LHCN-M2 (cell line): ENCODE measurements at regions not wholly inside any gene's neighbourhood (a gene's known extent, or its start where the extent isn't known, plus 50 kb on each side); places are given as distances from the start of the nearest gene placed in this dataset.

ENCODE experiments used
- DNase-seq: peaks from one replicate; pipeline ENCODE4 v3.0.0-alpha.2; 2012; ENCODE audit warnings: low read depth

- DNase-seq = no peak
Observed at GRCh38 chr11:35868491-35868890, 75.4 kb upstream of the LDLRAD3 start.

DNA sequence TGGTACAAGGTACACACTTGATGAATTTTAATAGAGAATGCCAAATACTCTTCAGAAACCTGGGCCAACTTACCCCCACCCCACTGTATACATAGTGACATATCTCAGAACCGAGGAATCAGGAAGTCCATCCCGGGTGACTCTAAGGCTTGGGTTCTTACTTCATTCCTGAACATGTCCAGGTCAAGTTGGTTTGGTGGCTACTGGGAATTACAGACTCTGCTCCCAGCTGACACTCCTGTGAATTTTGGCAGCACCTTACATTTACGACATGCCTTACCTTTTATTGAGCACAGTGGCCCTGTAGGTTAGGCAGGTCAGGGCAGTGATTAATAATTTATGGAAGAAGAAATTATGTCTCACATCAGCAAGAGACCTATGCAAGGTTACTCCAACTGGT is 70.1 kb upstream of the LDLRAD3 start:
- no peak for DNase-seq

DNA sequence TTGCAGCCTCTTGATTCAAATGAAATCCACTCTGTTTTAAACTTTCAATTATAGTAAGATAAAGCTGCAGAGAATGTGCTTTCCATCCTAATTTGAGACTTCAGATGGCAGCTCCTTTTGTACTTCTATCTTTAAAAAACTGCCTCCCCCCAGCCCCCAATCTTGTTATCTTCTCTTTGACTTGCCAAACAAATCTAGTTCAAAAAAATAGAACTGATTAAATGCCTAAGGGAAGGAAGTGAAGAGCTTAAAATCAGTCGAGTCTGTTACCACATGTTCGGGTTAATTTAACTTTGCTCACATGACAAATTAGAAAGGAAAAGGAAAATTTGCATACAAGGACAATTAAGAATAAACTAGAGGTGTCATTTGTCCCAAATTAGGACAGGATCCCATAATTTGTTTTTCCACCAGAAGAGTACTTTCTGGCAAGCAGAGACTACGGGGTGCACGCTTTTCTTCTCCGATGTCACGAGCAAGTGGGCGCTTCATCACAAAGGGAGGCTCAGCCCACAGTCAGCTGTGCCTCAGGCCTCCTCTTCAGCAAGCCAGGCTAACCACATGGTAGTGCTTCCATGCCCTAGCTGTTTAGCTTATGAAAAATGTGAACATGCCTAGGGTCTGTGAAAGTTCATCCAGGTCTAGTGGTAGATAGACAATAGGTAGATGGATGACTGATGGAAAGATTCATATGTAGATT is 69.0 kb upstream of the LDLRAD3 start:
- peak; percentile 40 for DNase-seq

DNA sequence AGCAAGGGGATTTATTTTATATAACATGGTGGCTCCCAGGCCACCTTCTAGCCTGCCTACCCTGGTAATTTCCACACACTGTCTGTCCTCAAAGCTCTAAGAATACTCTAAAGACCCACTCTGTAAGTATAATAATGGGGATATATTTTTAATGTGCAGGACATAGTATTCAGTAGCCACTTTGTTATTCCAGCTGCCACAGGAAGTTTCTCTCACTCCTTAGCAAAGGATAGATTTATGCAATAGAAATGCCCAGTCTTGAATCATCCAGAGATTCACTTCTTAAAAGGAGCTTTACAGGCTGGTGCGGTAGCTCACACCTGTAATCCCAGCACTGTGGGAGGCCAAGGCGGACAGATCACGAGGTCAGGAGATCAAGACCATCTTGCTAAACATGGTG is 68.4 kb upstream of the LDLRAD3 start:
- DNase-seq = peak; percentile 86

- no peak for DNase-seq
Observed at GRCh38 chr11:35876786-35877185, 67.1 kb upstream of the LDLRAD3 start.

- DNase-seq = peak; percentile 59
Observed at GRCh38 chr11:35878741-35879140, 65.1 kb upstream of the LDLRAD3 start.

GRCh38 chr11:35879361-35879760 is 64.5 kb upstream of the LDLRAD3 start:
- DNase-seq = no peak

DNA sequence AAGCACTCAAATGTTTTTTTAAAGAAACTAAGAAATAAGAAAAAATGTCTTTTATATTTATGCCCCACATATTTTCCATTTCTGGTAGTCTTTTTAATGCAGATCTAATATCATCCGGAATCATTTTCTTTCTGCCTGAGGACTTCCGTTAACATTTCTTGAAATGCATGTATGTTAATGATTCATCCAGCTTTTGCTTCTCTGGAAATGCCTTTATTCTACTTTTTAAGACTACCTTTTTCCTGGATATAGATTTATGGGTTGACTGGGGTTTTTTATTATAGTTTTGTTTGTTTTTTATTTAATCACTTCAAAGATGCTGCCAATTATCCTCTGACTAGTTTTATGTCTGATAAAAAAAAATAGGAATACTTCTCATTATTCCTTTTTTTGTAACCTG is 57.1 kb upstream of the LDLRAD3 start:
- no peak for DNase-seq

GRCh38 chr11:35887737-35888136 is 56.1 kb upstream of the LDLRAD3 start:
- DNase-seq = no peak

DNA sequence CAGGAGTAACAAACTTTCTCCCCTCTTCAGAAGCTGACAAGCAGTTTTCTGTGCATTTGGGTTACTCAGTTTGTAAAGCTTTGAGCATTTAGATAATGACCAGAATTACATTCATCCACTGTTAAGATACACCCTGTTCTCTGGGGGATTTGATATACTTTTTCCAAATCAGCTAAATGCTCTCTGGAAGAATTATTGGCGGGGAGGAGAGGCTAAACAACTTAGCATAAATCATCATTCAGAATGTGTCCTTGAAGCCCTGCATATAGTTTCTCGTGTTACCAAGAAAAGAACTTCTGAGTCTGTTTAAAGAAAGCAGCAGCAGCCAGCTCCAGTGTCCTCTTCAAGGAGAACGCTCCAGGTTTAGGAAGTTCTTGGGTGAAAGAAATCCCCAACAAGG is 54.9 kb upstream of the LDLRAD3 start:
- no peak for DNase-seq

DNA sequence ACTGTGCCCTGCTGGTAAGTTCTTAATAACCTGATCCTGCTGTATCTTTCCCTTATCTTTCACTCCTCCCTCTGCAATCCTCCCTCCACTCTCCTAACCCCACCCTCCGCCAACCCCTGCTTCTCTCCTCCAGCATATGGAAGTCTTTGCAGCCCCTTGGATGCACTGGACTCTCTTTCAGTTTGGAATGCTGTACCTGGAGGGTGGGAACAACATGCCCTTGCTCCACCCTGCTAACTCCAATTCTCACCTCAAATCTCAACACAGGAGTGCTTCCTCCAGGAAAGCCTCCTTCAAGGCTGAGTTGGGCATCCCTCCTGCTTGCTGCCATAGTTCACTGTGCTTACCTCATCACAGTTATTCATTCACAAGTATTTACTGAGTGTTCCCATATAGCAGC is 52.8 kb upstream of the LDLRAD3 start:
- DNase-seq = no peak

GRCh38 chr11:35892166-35892565 is 51.7 kb upstream of the LDLRAD3 start:
- peak; percentile 25 for DNase-seq

- peak; percentile 96 for DNase-seq
Observed at GRCh38 chr11:35893796-35894475, 49.9 kb upstream of the LDLRAD3 start.
